ENCODE measurements at regions not wholly inside any gene's neighbourhood (a gene's known extent, or its start where the extent isn't known, plus 50 kb on each side); places are given as distances from the start of the nearest gene placed in this dataset.

- no peak for TF ChIP-seq THAP7 (CRISPR knock-in tag; IDR thresholded peaks at IDR 0.05)
- no peak for TF ChIP-seq MXD1 (CRISPR knock-in tag; IDR thresholded peaks at IDR 0.05; ENCODE audit: borderline replicate concordance, poor library complexity, severe bottlenecking)
- TF ChIP-seq CHAMP1 (IDR thresholded peaks at IDR 0.05) = no peak
These were observed 661.0 kb upstream of the PTBP2 start (continued) for GRCh38 chr1:96060621-96061020.

- H3K79me2 ChIP-seq (ENCODE audit: control insufficient read depth, insufficient read depth, low read length) = no peaks in the 10 kb centered on the region
- intact Hi-C loops (cut with micrococcal nuclease) = no loop called here
- FAIRE-seq (no peak), ATAC-seq (no peak), DNase-seq (ENCODE audit: extremely low read depth in 1 of 4, low spot score in 3 of 4) (no peak)
- 0% methylated on average over 3 of the region's 3 CpGs for WGBS (ENCODE audit: insufficient coverage, low coverage, missing lambda C conversion rate)
- H2AFZ ChIP-seq (ENCODE audit: low read depth, low read length) = no peak overlapping the region
- no peaks in the 10 kb centered on the region for H3K27me3 ChIP-seq (ENCODE audit: control insufficient read depth in 2 of 2, insufficient read depth in 2 of 2, low read length in 2 of 2)
- ChIA-PET POLR2A (no interaction called here), CTCF (ENCODE audit: low intra/inter-chr PET ratio) (no interaction called here)
- no peaks in the 10 kb centered on the region for H3K36me3 ChIP-seq (ENCODE audit: control insufficient read depth, insufficient read depth, low read length)
- no peaks in the 10 kb centered on the region for H4K20me1 ChIP-seq (replicated peaks; ENCODE audit: control insufficient read depth, insufficient read depth, low read length)
- no peak overlapping the region for H3K9ac ChIP-seq (ENCODE audit: insufficient read depth in 1 of 2, low read depth in 2 of 2, low read length in 2 of 2)
- H3K4me2 ChIP-seq (ENCODE audit: insufficient read depth, low read length) = no peak overlapping the region
- no TSS peak for BruUV-seq (replicated peaks)
- H3K9me1 ChIP-seq (ENCODE audit: control insufficient read depth, insufficient read depth, low read length) = no peaks in the 10 kb centered on the region
- H3K4me3 ChIP-seq = no peak overlapping the region
- H3K4me1 ChIP-seq (replicated peaks in 1 of 2; ENCODE audit: control insufficient read depth in 2 of 2, insufficient read depth in 2 of 2, low read length in 2 of 2) = no peaks in the 10 kb centered on the region
- in situ Hi-C loops (cut with MboI) = no loop called here
- no peaks in the 10 kb centered on the region; the same call in 1 of the 2 replicates for H3K9me3 ChIP-seq (replicated peaks; ENCODE audit: control insufficient read depth, insufficient read depth, low read depth, low read length)
- TF ChIP-seq EWSR1 (IDR thresholded peaks at IDR 0.05; ENCODE audit: borderline replicate concordance, low read depth, partially characterized antibody) = no peak
- no peak overlapping the region for H3K27ac ChIP-seq (ENCODE audit: extremely low read depth, low read depth, low read length)
These were observed 649.6 kb upstream of the PTBP2 start for GRCh38 chr1:96072021-96072420.
